Mesothelial cell of epicardium (in vitro differentiated cells): ENCODE measurements at regions not wholly inside any gene's neighbourhood (a gene's known extent, or its start where the extent isn't known, plus 50 kb on each side); places are given as distances from the start of the nearest gene placed in this dataset.

ENCODE experiments used
- DNase-seq, 2 experiments: peaks; one replicate each; pipeline ENCODE4 v3.0.0; 2021; ENCODE audit warnings: low spot score in 2 of 2; ENCODE audit not compliant: unreplicated experiment in 2 of 2
- H3K27ac Mint-ChIP-seq: 2 replicates; pipeline ENCODE4 v1.8.0; 2021; ENCODE audit warnings: mixed read lengths
- H3K27me3 Mint-ChIP-seq: 2 replicates; pipeline ENCODE4 v1.8.0; 2021; ENCODE audit warnings: low read depth, mixed read lengths
- H3K36me3 Mint-ChIP-seq: 2 replicates; pipeline ENCODE4 v1.8.0; 2021; ENCODE audit warnings: mixed read lengths
- H3K4me1 Mint-ChIP-seq: 2 replicates; pipeline ENCODE4 v1.8.0; 2021; ENCODE audit warnings: mixed read lengths
- H3K4me3 Mint-ChIP-seq: 2 replicates; pipeline ENCODE4 v1.8.0; 2021; ENCODE audit warnings: mild to moderate bottlenecking, moderate library complexity, mixed read lengths
- H3K9me3 Mint-ChIP-seq: 2 replicates; pipeline ENCODE4 v1.8.0; 2021; ENCODE audit warnings: mixed read lengths
- TF ChIP-seq, protein P1 (sequence below): fragments of 200-600 bp; sonication (generic); IDR thresholded peaks from one replicate; pipeline ENCODE4 v1.5.0; 2021; ENCODE audit warnings: antibody characterized with exemption; ENCODE audit not compliant: unreplicated experiment

DNA sequence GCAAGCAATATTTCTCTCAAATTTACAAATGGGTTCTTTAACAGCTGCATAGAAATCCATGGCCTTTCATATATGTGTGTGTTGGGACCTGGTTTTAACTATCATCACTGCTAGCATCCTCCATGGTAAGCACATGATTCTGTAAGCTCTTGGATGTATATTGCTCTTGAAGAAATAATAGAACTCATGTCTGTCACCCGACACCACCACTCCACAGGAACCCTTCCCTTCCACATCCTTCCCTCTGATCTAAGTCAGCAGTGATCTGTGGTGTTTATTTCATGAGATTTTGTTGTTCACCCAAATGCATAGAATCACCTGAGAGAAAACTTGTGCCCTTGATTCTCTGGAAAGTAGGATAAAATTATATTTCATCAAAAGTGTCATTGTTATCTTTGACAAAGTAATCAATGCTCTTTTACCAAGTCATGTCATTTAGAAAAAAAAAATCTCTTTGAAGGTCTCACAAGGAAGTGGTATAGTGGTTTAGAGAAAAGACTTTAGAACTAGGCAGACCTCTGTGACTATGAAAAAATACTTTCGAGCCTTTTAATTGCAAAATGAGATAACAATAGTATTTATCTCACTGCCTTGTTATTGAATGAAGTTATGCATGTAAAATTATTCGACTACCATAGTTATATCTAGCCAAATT lies 649.8 kb upstream of the SLC35B3 start:
- no peak overlapping the region for H3K27ac Mint-ChIP-seq

DNA sequence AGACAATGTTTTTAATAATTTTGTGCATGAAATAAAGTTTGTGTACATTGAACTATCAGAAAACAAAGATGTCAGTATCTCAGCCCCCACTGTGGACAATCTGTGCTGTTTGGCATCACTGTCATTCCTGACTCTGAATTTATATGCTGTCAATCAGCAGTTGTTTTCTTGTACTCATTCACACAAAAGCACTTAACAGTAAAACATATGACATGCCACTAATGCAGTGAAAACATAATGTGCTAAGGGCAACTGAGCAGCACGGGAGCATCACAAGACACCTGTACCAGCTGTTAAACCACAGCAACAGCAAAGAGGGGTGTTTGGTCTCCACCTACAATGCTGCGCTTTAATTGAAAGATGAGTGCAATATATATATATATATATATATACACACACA lies 647.8 kb upstream of the SLC35B3 start:
- no peak for DNase-seq
- Mint-ChIP-seq H3K27ac (no peak overlapping the region), H3K27me3 (no peaks in the 10 kb centered on the region), H3K9me3 (no peaks in the 10 kb centered on the region), H3K4me3 (no peak overlapping the region), H3K4me1 (no peaks in the 10 kb centered on the region), H3K36me3 (no peaks in the 10 kb centered on the region)
- TF ChIP-seq, protein P1, sequence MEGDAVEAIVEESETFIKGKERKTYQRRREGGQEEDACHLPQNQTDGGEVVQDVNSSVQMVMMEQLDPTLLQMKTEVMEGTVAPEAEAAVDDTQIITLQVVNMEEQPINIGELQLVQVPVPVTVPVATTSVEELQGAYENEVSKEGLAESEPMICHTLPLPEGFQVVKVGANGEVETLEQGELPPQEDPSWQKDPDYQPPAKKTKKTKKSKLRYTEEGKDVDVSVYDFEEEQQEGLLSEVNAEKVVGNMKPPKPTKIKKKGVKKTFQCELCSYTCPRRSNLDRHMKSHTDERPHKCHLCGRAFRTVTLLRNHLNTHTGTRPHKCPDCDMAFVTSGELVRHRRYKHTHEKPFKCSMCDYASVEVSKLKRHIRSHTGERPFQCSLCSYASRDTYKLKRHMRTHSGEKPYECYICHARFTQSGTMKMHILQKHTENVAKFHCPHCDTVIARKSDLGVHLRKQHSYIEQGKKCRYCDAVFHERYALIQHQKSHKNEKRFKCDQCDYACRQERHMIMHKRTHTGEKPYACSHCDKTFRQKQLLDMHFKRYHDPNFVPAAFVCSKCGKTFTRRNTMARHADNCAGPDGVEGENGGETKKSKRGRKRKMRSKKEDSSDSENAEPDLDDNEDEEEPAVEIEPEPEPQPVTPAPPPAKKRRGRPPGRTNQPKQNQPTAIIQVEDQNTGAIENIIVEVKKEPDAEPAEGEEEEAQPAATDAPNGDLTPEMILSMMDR: no peak

More for the DNA sequence above, 649.8 kb upstream of the SLC35B3 start:
- H3K9me3 Mint-ChIP-seq: no peaks in the 10 kb centered on the region
- no peak overlapping the region for H3K4me3 Mint-ChIP-seq
- no peaks in the 10 kb centered on the region for H3K36me3 Mint-ChIP-seq
- no peak for DNase-seq
- H3K4me1 Mint-ChIP-seq: no peaks in the 10 kb centered on the region
- TF ChIP-seq, protein P1: no peak
- H3K27me3 Mint-ChIP-seq: no peaks in the 10 kb centered on the region

DNA sequence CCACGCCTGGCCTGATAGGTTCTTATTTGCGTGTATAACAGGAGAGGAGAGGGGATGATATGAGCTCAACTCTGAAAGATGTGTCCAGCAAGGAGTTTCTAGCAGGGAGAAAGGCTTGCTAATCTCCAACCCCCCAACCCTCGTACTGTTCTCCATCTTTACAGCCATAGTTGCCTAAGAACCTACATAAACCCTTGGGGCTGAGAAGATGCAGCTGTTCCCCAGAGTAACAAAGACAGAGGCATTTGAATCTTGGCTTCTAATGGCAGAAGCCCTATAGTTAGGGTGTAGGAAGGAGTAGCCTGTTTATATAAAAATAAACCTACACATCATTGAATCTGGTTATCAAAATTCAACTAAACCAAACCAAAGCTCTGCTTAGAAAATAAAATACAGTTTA lies 631.4 kb upstream of the SLC35B3 start:
- H3K27ac Mint-ChIP-seq: no peak overlapping the region
- TF ChIP-seq, protein P1: no peak
- no peaks in the 10 kb centered on the region for H3K27me3 Mint-ChIP-seq
- no peaks in the 10 kb centered on the region for H3K36me3 Mint-ChIP-seq
- no peak for DNase-seq
- H3K4me3 Mint-ChIP-seq: no peak overlapping the region
- H3K9me3 Mint-ChIP-seq: peaks cover 8% of the 10 kb centered on the region
- H3K4me1 Mint-ChIP-seq: peaks cover 14% of the 10 kb centered on the region

DNA sequence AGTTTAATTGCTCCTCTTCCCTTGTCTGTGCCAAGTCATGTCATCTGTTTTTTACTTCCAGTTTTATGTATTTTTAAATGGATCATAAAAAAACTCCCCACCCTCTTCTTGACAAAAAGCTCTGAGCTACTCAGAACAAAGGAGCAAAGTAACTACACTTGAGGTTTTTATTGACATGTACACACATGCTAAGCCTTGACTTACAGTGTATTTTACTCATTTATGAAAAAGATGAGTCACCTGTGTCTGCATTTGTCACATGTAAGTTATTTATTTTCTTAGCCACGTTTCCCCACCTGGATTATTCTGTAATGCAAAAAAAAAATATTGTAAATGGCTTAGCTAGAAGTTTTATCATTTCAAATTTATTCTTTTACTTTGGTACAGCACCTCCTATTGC lies 628.8 kb upstream of the SLC35B3 start:
- Mint-ChIP-seq H3K36me3 (no peaks in the 10 kb centered on the region), H3K4me3 (no peak overlapping the region), H3K27me3 (no peaks in the 10 kb centered on the region), H3K27ac (no peak overlapping the region), H3K9me3 (peaks cover 17% of the 10 kb centered on the region), H3K4me1 (peaks cover 14% of the 10 kb centered on the region)
- no peak for DNase-seq
- TF ChIP-seq, protein P1: no peak

DNA sequence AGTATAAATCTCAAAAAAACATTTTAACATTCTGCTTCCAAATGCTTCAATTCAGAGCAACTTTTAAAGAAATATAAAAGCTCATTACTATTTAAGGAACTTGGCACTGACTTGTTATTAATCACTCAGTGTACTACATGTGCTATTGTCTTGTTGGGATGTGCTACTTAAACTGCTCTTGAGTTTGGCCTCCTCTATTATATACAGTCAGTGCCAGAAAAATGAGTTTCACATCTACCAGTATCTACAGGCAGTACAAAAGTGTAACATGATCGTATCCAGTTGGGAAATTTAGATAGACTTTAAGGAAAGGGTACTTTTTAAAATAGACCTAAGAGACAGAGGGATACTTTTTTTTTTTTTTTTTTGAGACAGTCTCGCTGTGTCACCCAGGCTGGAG lies 627.3 kb upstream of the SLC35B3 start:
- DNase-seq: no peak
- H3K9me3 Mint-ChIP-seq: peaks cover 9% of the 10 kb centered on the region
- TF ChIP-seq, protein P1: no peak

DNA sequence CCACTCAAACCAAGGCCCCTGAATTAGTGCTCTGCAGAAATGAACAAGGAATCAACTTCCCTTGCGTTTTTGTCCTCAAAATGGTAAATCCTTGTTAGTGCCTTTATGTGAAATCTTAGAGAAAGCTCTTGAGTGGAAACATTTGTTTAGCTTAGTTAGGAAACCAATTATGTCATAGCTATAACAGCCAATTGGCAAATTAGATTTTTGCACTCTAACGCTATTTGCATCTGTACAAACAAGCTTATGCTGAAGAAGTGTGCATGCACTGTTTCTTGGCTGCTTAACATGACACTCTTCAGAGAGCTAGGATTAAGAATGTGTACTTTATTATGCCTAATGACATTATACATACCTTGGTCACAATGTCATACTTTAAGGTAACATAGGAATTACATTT lies 622.6 kb upstream of the SLC35B3 start:
- H3K27me3 Mint-ChIP-seq: no peaks in the 10 kb centered on the region
- H3K9me3 Mint-ChIP-seq: peaks cover 9% of the 10 kb centered on the region
- no peaks in the 10 kb centered on the region for H3K36me3 Mint-ChIP-seq
- no peaks in the 10 kb centered on the region for H3K4me1 Mint-ChIP-seq
- no peak overlapping the region for H3K4me3 Mint-ChIP-seq
- TF ChIP-seq, protein P1: no peak
- DNase-seq: no peak
- no peak overlapping the region for H3K27ac Mint-ChIP-seq

More for the DNA sequence above, 627.3 kb upstream of the SLC35B3 start:
- Mint-ChIP-seq H3K36me3 (no peaks in the 10 kb centered on the region), H3K4me3 (no peak overlapping the region), H3K27ac (no peak overlapping the region), H3K27me3 (no peaks in the 10 kb centered on the region), H3K4me1 (peaks cover 13% of the 10 kb centered on the region)
